ENCODE measurements at regions not wholly inside any gene's neighbourhood (a gene's known extent, or its start where the extent isn't known, plus 50 kb on each side); places are given as distances from the start of the nearest gene placed in this dataset.

DNA sequence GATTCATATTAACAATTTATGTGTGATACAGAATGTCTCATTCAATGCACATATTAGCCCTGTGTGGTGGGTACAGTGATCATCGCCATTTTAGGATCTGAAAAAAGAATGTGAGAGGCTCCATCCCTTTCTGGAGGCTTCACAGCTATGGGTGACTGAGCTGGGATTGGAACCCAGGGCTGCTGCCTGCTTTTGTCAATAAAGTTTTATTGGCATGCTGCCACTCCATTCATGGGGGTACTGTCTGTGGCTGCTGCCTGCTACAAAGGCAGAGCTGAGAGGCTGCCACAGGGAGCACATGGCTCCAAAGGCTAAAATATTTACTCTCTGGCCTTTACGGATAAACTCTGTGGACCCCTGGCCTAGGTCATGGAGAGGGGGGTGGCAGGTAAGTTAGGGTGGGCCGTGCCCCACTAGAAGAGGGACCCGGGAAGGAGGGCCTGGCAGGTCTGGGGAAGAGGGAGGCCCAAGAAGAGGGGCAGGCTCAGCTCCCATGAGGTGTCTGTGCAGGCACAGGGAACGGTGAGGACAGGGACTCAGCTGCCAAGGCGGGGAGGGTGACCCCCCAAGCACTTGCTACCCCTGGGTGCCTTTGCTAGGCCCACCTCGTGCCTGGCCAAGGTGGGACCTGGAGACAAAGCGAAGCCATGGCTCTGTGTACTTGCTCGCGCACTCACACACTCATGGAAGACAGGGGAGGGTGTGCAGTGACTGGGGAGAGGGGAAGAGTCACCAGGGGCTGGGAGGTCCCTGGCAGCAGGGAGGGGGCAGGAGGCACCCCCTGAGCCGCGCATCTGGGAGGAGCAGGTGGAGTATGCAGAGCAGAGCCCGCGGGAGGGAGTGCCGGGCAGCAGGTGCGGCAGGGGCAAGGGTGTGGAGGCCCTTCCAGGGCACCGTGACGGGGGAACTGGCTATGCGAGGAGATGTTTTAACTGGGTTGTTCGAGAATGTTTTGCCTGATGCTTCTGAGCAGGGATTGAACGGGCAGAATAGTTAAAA lies 335.3 kb downstream of the CTTN start:
- no peak for DNase-seq

DNA sequence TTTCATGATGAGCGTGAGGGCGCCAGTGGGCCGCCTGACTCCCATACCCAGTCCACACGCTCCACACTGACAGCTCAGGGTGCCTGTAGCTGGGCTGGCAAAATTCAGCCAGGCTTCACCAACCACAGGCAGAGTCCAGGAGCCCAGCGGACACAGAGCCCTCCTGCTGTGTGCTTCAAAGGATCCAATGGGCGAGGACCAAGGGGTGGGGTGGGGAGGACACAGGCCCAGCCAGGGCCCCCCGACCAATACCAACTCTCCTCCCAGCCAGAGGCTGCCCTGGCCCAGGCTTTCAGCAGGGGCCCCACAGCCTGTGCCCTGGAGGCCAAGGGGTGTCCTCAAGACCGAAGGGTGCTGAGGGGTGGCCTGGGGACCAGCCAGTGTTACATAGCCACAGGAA lies 336.1 kb downstream of the CTTN start:
- no peak for DNase-seq

DNA sequence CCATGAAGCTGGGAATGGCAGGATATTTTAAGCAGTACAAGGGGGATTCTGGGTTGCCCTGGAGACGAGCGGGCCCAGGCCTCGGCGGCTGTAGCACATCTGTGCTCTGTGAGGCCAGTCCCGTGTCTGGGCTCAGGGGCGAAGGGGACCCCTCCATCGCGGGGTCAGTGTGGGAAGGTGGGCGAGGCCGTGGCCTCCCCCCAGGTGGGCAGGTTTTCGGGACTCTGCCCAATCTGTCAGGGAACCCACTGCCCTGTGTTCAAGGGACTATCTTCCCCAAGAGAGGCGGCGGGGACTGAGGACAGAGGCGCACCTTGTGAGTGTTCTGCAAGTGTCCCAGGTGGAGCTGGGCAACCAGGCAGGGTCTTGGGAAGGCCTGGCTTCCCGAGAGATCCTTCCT lies 336.6 kb downstream of the CTTN start:
- no peak for DNase-seq

DNA sequence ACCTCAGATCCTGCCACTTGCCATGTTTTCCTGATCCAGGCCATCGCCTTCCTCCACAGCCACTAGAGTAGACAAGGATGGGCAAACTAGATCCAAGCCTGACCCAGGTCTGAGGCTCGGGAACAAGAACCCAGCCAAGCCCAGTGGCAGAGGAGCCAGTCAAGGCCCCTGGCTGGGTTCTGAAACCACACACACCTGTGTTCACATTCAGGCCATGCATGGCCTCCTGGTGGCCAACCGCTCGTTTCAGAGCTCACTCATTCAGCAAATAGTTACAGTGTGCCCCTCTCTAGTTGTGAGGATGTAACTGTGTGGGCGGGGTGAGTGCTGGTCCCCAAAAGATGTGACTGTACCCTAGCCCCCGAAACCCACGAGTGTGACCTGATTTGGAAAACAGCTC lies 337.6 kb downstream of the CTTN start:
- DNase-seq, result no peak

DNA sequence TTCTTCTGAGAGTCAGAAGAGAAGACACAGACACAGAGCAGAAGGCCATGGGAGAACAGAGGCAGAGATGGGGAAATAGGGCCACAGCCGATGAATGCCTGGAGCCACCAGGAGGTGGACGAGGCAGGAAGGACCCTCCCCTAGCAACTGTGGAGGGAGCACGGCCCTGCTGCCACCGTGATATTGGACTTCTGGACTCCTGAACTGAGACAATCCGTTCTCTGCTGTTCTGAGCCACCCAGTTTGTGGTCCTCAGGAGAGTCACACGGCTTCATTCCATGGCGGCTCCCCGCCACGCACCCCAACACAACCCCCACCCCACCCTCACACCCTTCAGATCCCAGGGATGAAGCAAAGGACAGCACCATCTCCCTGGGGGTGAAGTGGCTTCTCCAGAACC lies 338.1 kb downstream of the CTTN start:
- no peak for DNase-seq

DNA sequence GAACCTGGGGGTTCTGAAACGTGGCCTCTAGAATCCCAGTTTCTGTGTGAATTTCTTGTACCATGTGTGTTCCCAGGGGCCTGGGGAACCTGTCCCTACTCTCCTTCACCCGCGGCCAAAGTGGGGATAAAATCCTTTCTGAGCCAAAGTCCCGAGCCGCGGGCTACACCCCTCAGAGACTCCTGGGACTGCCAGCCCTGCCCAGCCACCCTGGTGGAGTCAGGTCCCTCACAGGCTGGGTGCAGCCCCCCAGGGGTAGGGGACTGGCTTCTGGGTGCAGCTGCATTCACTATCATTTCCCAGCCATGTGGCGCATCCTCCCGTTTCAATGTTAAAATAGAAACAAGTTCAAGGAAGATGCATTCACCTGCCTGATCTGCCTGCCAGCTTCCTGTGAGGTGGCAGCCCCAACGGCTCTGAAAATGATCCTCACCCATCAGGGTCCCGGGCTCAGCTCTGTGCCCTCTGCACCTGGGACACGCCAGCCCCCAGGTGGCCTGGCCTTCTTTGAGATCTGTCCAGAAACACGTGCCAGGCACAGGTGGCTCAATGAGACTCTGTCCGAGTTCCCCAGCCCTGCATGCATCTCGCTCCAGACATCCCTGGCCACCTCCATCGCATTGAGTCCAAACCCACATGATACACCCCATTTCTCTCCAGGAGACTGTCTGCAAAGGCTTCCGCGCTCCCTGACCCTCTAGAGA lies 338.8 kb downstream of the CTTN start:
- no peak for DNase-seq

DNA sequence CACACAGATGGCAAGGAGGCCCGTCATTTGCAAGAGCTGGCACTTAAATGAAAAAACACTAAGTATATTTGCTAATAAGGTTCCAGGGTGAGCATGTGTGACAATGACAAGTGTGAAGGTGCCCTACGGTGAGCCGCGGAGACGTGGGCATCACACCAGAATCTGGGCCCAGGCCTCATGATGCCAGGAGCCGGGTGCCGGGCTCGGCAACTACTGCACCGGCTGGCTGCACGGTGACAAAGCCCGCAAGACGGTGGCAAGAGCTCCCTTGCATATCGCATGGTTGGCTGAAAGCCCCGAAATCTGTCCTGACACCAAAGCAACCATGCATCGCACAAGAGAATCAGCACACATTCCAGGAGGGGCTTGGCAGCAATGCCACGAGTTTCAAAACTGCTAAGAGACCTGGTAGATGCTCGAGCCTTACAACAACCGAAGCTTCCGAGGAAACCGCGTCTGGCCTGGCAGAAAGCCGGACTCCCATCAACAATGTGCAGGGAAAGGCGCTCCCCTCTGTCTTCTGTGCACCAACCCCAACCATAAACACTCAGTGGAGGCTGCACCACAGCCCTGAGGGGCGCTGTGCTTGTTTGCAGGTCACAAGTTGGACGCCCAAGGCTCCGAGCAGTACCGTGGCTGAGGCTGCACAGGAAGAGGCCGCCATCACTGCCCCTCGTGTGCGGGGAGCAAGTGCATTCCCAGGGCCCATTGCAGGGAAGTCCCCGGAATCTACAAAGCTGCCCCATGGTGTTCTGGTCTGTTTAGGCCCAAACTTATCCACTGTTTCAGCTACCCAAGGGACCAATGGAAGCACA lies 339.7 kb downstream of the CTTN start:
- DNase-seq, result no peak

DNA sequence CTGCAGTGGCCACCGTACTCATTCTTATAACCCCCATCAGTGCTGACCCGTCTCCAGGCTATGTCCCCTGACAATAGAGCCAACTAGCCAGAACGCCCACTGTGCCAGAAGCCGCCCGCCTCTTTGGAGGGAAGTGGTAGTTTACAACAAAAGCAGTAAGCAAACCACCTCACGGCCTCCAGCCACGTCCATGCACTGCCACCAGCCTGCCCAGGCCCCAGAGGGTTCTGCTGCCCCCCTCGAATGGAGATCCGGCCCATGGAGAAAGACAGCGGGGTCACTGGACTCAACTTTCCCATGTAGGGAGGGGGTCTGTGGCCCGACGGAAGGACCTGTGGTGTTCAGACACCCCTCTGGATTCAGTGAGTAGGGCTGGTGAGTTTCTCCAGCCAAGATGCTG lies 340.3 kb downstream of the CTTN start:
- DNase-seq, result no peak

DNA sequence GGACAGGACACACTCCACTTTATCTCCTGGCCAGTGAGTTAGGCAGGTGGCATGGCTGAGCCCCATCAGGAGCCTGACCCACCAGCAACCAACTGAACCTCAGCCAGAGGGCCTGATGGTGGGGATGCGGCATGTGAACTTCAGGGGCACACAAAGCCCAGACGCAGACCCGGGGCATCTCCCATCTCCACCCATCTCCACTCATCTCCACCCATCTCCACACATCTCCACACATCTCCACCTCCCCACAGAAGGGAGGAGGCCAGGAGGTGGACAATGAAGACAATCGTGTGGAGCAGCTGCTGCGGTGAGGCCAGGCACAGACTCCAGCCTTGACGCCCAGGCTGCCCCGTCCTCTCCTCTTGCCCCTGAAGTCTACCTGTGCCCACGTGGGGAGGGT lies 340.8 kb downstream of the CTTN start:
- DNase-seq, result no peak

DNA sequence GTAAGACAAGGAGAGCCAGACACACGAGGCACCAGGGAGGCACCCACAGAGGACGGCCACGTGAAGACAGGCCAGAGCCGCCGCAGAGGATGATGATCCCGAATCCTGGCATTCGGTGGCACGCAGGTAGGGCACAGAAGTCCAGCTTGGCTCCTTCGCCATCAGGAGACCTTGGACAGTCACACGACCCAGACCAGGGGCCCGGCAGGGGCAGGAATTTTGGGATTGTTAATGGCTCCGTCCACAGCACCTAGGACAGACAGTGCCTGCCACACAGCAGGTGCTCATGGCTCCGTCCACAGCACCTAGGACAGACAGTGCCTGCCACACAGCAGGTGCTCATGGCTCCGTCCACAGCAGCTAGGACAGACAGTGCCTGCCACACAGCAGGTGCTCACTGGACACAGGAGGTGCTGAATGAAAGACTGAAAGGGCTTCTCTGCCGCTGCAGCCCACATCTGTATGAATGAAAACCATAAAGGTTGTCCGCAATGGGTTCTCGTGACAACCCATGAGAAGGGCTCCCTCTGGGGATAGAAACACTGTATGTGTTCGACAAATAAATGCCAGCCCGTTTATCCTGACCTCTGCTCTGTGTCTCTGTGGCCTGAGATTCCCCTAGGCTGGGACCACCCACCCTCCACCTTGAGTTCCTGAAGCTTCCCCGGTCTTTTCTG lies 341.6 kb downstream of the CTTN start:
- DNase-seq, result no peak

DNA sequence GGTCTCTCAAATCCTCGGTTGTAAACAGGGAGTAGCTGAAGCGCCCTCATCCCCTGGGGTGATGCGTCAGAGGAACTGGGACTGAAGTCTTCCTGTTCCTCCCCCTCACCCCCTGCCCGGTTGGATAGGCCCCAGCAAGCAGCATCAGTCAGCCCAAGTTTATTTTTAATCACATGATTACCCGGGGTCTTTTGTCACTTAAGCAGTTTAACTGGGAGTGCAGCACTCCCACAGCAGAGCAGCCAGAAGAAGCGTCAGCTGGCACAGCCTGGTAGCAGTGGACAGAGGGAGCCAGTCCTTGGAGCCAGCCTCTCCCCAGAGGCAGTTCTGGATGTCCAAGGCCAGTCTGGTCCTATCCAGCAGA lies 342.1 kb downstream of the CTTN start:
- DNase-seq, result no peak

DNA sequence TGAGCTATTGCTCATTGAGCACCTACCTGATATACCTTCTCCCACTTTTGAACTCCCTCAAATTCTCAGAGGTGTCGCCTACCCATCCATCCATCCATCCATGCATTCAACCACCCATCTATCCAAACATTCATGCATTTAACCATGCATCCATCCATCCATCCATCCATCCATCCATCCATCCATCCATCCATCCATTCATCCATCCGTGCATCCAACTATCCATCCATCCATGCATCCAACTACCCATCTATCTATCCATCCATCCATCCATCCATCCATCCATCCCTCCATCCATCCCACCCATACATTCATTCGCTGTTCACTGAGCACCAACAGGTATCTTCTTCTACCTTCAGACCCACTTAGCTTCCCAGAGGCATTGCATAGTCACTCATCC lies 342.8 kb downstream of the CTTN start:
- DNase-seq, result no peak

DNA sequence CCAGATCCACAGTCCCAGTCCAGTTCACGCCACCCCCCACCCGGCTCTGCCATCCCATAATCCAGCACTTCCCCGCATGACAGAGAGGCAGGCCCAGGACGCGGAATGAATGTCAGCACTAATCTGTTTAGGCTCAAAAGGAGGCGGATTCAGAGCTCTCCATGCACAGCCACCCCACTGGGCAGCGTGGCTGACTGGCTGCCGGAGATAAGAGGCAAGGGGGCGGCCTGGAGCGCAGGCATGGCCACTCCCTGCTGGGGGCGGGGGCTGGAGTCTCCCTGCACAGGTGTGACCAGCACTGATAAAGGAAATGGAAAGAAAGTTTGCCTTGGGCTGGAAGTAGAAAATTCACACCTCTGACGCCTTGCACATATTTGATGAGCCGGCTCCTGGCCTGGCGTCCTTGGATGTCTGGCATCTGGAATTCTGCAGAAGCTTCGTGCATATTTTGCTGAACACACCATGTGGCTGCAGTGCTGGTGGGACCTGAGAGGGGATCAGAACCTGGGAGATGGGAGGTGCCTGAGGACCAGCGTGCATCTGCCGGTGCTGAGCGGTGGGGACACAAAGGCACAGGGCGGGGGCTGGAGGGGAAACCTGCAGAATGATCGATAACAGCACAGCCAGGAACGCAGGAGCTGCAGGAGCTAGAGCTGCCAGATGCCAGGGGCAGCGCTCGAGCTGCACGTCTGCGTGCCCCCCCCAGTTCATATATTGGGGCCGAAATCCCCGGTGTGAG lies 344.4 kb downstream of the CTTN start:
- no peak for DNase-seq

DNA sequence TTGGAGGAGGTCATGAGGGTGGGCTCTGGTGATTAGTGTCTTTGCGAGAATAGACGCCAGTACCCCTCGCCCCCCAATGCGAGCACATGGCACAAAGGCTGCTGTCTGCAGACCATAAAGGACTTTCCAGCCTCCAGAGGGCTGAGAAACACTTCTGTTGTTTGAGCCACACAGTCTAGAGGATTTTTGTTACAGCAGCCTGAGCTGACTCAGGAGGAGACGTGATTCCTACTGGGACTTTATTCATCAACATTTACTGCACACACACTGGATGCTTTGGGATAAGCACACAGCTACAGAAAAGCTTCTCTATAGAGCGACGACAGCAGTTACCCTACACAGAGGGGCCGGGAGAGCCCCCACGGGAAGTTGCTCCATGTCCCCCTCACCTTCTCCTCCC lies 345.0 kb downstream of the CTTN start:
- DNase-seq, result no peak

DNA sequence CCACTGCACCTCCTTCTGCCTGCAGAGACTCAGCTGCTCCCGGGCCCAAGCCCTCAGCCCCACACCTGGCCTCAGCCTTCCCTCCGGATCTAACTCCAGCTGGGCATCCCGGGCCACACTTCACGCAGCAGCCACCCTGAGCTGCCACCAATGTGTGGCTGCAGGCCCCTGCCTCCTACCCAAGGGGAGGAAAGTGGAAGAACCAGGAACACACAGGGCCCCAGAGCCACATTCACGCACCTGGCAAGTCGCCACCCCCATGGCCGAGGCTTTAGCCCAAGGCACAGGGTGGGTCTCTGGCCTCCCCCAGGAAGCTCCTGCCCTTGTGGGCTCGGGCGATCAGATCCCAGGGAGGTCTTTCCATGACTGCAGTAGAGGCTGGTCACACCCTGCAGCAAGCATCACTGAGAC lies 345.6 kb downstream of the CTTN start:
- DNase-seq, result no peak

DNA sequence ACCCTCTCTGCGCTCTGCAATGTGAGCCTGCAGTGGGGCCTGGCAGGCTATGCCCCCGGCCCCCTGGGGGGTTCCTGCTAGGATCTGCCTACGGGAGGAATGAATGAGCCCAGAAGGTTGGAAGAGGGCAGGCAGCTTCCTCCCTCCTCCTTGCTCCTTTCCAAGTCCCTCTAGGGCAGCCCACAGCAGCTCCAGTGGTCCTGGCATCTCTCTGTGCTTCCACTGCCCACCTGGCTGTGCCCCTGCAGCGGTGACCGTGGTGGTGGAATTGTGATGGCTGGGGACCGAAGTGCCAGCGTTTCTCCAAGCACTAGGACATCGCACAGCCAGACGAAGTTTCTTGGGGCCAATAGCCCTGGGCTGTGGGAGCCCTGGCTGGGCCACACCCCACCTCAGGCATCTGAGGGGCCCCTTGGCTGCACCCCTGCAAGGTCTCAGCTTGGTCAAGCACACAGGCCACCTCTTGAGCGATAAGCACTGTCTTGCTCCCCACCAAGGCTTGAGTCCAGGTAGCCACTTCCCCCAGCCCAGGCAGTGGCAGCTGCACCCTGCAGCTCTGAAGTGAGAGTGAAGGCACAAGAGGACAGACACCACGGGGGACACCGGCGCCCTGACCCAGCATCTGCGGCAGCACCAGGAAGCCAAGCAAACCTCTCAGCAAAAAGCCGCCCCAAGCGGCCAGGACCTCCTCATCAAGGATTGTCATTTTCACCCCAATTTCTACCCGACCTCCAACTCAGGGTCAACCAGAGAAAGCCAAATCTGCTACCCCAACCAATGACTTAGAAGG lies 346.3 kb downstream of the CTTN start:
- DNase-seq, result no peak

DNA sequence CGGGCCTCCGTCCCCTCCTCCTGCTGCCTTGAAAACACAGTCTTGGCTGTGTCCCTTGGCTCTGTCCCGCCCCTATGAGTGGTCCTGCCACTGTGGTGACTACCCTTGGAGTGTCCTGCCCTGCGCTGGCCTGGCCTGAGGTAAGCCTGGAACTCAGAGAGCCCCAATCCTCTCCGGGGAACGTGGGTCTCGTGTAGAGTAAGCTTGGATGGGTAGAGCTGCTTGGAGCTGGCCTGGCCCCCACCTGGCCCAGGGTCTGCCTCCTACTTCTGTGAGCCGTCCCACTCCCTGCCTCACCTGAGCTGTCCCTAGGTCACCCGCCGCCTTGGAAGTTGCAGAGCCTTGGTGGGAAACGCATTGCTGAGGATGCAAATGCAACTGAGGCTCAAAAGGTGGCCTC lies 347.1 kb downstream of the CTTN start:
- DNase-seq, result no peak

DNA sequence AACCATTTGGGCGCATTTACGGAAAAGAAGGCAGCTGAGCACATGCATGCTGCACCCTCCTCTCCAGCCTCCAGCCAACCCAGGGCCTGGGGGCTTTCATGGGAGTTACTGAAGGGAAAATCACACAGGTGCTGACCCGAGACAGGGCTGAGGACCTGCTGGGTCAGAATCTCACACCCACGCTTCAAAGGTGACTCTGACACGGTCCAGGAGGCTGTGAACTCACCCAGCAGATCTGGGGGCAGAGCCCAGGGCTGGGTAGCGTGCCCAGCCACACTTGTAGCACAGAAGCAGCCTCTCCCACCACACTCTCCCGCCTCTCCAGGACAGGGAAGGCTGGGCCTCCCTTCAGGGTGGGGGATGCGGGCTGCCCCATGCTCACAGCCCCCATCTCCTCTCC lies 347.6 kb downstream of the CTTN start:
- no peak for DNase-seq

DNA sequence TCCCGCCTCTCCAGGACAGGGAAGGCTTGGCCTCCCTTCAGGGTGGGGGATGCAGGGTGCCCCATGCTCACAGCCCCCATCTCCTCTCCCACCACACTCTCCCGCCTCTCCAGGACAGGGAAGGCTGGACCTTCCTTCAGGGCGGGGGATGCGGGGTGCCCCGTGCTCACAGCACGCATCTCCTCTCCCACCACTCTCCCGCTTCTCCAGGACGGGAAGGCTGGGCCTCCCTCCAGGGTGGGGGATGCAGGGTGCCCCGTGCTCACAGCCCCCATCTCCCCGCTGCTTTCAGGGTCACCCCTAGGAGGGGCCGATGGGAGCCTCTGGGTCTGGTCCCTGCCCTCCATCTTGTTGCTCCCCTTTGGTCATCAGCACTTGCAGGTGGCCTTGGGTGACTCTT lies 348.0 kb downstream of the CTTN start:
- no peak for DNase-seq

DNA sequence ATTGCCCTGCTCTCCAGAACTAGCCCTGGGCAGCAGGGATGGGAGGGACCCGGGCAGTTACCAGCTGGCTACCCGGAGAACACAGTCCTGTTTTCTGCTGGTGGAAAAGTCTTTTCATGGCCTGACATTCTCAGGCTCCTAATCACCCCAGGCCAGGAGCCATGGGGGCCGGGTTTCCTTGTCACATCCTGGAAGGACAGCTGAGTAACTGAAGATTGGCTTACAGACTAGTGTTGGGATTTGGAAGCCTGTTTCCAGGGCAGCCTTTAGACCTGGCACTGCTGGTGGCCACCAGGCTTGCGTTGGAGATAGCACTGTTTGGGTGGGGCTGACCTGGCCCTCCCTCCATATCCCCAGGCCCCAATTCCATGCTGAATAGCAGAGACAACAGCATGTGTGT lies 349.0 kb downstream of the CTTN start:
- no peak for DNase-seq

DNA sequence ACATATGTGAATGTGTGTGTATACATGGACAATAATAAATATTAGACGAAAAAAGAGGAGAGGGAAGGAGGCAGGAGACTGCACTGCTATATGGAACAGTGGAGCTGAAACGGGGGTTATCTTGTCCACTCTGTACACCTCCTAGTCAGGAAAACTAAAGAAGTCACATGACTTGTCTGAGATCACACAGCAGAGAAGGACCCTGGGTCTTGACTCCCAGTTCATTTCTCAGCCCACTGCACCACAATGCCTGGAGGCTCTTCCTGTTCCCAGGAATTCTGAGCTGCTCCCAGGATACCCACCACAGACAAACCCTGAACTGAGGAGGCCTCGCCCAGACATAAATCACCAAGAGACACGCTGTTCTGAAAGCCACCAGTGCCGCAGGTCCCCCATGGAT lies 349.6 kb downstream of the CTTN start:
- DNase-seq, result no peak

Data from CD4-positive, alpha-beta T cell treated with Interferon alpha-2 for 1 hour (primary cell).